ENCODE measurements at regions not wholly inside any gene's neighbourhood (a gene's known extent, or its start where the extent isn't known, plus 50 kb on each side); places are given as distances from the start of the nearest gene placed in this dataset.

- no peak for ATAC-seq
These were observed 101.7 kb upstream of the HDGFL1 start for GRCh38 chr6:22467645-22468044.

- ATAC-seq, result no peak
These were observed 101.0 kb upstream of the HDGFL1 start for GRCh38 chr6:22468256-22468965.

GRCh38 chr6:22470454-22471131 lies 98.8 kb upstream of the HDGFL1 start:
- ATAC-seq, result no peak

GRCh38 chr6:22471132-22471690 lies 98.2 kb upstream of the HDGFL1 start:
- ATAC-seq, result peak; percentile 67

GRCh38 chr6:22471746-22472145 lies 97.6 kb upstream of the HDGFL1 start:
- ATAC-seq, result no peak

- no peak for ATAC-seq
These were observed 95.2 kb upstream of the HDGFL1 start for GRCh38 chr6:22473991-22474682.

- ATAC-seq, result no peak
These were observed 92.5 kb upstream of the HDGFL1 start for GRCh38 chr6:22476811-22477390.

- no peak for ATAC-seq
These were observed 72.1 kb upstream of the HDGFL1 start for GRCh38 chr6:22497276-22497675.

- ATAC-seq, result no peak
These were observed 69.6 kb upstream of the HDGFL1 start for GRCh38 chr6:22499815-22500214.

- no peak for ATAC-seq
These were observed 62.9 kb upstream of the HDGFL1 start for GRCh38 chr6:22506496-22506895.

GRCh38 chr6:22512686-22513427 lies 56.5 kb upstream of the HDGFL1 start:
- ATAC-seq, result no peak

- ATAC-seq, result no peak
These were observed 55.7 kb upstream of the HDGFL1 start for GRCh38 chr6:22513667-22514066.

GRCh38 chr6:22519237-22519636 lies 50.1 kb upstream of the HDGFL1 start:
- ATAC-seq, result no peak
